Mammary epithelial cell (primary cell): ENCODE measurements at regions not wholly inside any gene's neighbourhood (a gene's known extent, or its start where the extent isn't known, plus 50 kb on each side); places are given as distances from the start of the nearest gene placed in this dataset.

Experiments used
- EZH2 ChIP-seq: IDR thresholded peaks from 2 replicates; pipeline ENCODE4 v1.6.1; 2012; ENCODE audit warnings: low read length, inconsistent platforms, borderline replicate concordance
- TF ChIP-seq, protein P1 (sequence below), 2 donors: IDR thresholded peaks in 1 of 2; conservative IDR thresholded peaks in 1 of 2; 2 replicates each; pipeline ENCODE4 v1.5.1; 2011 to 2012; ENCODE audit warnings: inconsistent platforms in 2 of 2, low read length in 2 of 2, mild to moderate bottlenecking in 2 of 2, control low read depth in 1 of 2, low read depth in 1 of 2; ENCODE audit not compliant: insufficient read depth in 1 of 2; ENCODE audit errors: extremely low read depth in 1 of 2

GRCh38 chr5:39559923-39560322 is 135.1 kb upstream of the DAB2 start:
- TF ChIP-seq, protein P1, sequence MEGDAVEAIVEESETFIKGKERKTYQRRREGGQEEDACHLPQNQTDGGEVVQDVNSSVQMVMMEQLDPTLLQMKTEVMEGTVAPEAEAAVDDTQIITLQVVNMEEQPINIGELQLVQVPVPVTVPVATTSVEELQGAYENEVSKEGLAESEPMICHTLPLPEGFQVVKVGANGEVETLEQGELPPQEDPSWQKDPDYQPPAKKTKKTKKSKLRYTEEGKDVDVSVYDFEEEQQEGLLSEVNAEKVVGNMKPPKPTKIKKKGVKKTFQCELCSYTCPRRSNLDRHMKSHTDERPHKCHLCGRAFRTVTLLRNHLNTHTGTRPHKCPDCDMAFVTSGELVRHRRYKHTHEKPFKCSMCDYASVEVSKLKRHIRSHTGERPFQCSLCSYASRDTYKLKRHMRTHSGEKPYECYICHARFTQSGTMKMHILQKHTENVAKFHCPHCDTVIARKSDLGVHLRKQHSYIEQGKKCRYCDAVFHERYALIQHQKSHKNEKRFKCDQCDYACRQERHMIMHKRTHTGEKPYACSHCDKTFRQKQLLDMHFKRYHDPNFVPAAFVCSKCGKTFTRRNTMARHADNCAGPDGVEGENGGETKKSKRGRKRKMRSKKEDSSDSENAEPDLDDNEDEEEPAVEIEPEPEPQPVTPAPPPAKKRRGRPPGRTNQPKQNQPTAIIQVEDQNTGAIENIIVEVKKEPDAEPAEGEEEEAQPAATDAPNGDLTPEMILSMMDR (conservative IDR thresholded peaks at IDR 0.05 in 1 of 2, IDR thresholded peaks at IDR 0.05 in 1 of 2; ENCODE audit: extremely low read depth in 1 of 2, insufficient read depth in 1 of 2, low read depth in 1 of 2, low read length in 2 of 2) = no peak
- TF ChIP-seq EZH2 = no peak
